GM23338 (cell line): ENCODE measurements at regions not wholly inside any gene's neighbourhood (a gene's known extent, or its start where the extent isn't known, plus 50 kb on each side); places are given as distances from the start of the nearest gene placed in this dataset.

Experiments used
- CREB1 ChIP-seq: fragments of 250-450 bp; sonication (Bioruptor Pico); IDR thresholded peaks from 2 replicates; pipeline ENCODE4 v1.5.0; 2020; ENCODE audit warnings: low read depth, mild to moderate bottlenecking, moderate library complexity
- CTCF ChIP-seq, 2 experiments: fragments of 200-600 bp in 1 of 2; sonication (generic) in 1 of 2; conservative IDR thresholded peaks; 2 replicates each; pipeline versions ENCODE4 v1.5.1 to v1.6.1; 2016 to 2017; ENCODE audit warnings: antibody characterized with exemption in 2 of 2, low read depth in 2 of 2, mild to moderate bottlenecking in 2 of 2, moderate library complexity in 1 of 2
- EZH2 ChIP-seq: fragments of 200-600 bp; sonication (generic); IDR thresholded peaks from one replicate; pipeline ENCODE4 v1.8.0; 2017; ENCODE audit warnings: antibody characterized with exemption, mild to moderate bottlenecking, low read depth; ENCODE audit not compliant: unreplicated experiment
- POLR2AphosphoS5 ChIP-seq: IDR thresholded peaks from 2 replicates; pipeline ENCODE4 v1.6.1; 2016; ENCODE audit warnings: antibody characterized with exemption, low read depth
- REST ChIP-seq: IDR thresholded peaks from one replicate; pipeline ENCODE4 v1.6.1; 2018; ENCODE audit warnings: antibody characterized with exemption; ENCODE audit not compliant: unreplicated experiment

GRCh38 chr1:218705911-218706893 is 361.1 kb downstream of the TGFB2 start:
- TF ChIP-seq POLR2AphosphoS5: no peak
- TF ChIP-seq CTCF (conservative IDR thresholded peaks at IDR 0.05; ENCODE audit: low read depth in 2 of 2): no peak
- no peak for TF ChIP-seq EZH2
- no peak for TF ChIP-seq REST
- no peak for TF ChIP-seq CREB1 (CRISPR knock-in tag)
